ENCODE measurements at regions not wholly inside any gene's neighbourhood (a gene's known extent, or its start where the extent isn't known, plus 50 kb on each side); places are given as distances from the start of the nearest gene placed in this dataset.
"Not testable (repeated sequence)": the region's sequence is repeated elsewhere in the genome, so short reads cannot be mapped to it uniquely, and the experiment has no call there.

DNA sequence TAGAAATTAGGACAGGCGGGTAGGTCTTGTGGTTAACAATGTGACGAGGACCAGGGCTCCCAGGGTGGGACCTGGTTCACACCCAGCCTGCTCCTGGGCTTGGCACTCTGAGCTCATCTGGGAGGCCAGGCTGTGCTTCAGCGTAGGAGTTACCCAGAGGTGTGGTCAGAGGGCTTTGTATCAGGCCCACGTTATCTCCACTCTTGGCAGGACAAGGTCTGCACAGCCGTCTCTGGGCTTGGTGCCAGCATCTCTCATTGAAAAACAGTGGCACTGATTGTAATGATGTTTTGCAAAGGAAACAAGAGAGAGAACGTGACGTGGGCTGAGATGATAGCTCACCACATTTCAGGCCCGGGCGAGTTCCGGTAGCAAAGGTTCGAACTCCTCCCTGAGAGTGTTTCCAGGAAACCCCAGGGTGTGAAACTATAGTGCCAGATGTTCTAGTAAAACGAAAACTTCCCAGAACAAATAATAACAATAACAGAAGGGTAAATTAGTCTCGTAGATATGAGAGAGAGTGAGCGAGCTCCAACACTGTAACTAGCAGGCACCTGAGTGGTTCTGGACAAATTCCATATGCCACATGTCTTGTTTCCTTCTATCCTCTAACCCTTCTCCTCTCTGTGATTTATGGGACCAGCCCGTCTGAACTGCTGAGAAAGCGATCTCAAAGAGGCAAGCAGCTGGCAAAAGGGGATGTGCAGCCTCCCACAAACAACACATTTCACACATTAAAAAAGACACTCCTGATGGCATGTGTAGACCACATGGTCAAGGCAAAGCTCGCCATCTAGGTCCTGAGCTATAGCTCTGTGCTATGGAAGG, 227.3 kb downstream of the KTN1 start:
- DNase-seq, result peak; percentile 77

DNA sequence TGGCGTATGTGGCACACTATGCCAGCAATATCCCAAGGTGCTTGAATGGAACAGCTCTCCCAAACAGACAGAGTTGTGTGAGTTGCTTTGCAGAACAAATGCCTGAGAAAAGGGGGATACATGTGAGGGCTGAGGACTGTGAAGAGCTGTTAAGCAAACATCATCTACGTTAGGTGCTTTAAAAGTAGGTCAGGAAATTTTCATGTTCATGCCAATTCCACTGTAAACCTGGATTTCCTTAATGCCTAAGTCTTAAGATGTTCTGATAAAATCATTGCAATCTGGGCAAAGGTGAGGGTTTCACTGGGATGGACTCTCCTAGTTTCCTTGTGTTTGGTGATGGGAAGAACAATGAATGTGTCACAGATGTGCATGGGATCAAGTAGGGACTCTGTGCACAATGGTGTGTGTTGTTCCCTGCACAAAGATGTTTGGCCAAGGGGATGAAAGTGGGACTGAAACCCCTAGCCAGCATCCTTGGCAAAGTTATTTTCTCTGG, 227.9 kb downstream of the KTN1 start:
- DNase-seq, result no peak

DNA sequence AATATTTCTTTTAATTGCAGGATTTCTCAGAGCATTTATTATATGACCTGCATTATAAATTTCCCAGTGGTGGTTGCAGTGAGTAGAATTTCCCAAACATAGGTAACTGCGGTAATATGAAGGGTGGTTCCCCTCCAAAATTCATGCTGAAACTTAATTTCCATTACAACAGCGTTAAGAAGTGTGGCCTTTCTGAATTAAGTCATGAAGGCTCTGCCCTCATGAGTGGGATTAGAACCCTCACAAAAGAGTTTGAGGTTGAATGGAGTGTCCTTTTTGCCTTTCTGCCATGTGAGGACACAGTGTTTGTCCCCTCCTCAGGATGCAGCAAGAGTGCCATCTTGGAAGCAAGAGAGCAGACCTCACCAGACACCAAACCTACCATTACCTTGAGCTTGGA, 233.6 kb downstream of the KTN1 start:
- DNase-seq, result no peak

DNA sequence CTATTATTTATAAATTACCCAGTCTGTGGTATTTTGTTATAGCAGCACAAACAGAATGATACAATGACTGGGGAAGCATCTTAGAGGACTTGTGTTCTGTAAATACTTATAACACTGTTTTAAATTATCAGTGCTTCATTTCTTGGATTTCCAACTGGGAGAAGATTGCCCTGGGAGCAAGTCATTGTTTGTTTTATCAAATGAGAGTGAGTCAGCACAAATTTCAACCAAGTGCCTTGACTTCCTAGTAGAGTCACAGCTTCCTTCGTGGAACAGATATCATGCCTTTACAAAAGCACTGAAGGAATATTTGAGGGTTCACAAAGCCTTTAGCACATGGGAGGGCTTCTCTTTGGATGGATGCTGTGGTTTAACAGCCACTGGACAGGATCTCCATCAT, 234.1 kb downstream of the KTN1 start:
- DNase-seq, result no peak

DNA sequence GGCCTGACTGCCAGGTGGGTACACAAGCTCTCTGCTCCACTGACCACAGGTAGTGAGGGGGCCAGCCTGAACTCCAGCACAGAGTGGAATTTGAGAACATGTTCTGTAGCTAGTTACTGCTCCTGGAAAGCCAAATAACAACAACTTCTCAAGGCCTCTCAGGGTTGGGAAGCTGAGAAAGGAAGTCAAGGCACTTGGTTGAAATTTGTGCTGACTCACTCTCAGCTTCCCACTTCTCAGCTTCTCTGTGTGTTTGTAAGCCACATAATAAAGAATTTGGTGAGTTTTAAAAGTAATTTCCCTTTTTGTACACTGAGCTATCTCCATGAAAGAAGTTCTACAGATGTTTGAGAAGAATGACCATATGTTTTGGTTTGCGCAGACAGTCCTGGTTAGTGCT, 234.9 kb downstream of the KTN1 start:
- DNase-seq, result no peak

DNA sequence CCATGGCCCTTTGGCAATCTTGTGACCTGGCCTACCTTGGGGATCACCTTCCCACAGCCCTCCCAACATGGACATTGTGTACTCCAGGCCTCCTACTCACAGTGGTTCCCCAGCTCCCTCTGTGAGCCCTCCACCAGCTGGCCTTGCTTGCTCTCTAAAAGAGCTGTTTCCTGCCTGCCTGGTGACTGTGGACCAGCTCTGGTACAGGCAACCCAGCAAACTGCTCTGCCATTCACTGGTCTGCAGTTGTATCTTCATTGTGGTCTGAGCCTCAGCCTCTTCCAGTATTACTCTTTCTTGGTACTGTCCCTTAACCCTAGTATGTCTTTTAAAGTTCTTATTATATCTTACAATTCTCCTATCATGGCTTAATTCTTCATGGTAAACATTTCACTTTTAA, 236.2 kb downstream of the KTN1 start:
- no peak for DNase-seq

DNA sequence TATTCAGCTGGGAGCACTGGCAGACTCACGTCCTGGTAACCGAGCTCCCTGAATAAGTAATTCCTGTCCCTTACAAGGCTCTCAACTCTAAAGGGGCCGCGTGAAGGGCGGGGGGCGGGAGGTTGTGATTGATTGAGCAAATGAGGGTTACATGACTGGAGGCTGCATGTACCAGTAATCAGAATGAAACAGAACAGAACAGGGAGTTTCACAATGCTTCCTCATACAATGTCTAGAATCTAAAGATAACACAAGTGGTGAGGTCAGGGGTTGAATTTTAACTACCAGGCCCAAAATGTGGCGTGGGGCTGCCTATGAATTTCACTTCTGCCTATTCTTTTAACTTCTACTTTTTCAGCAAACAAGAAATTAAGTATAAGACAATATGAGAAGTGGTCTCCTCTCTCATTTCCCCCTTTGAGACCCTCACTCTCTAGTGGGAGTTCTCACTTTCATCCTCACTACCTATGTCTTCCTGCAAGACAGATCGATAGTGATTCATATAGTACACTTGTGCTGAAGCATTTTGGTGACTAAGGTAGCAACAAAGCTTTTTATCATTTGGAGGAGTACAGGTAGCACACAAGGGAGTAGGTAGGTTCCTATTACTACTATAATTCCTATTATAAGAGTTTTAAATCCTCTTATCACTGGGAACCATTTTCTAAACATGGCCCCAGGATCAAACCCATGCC, 239.8 kb downstream of the KTN1 start:
- no peak for DNase-seq

DNA sequence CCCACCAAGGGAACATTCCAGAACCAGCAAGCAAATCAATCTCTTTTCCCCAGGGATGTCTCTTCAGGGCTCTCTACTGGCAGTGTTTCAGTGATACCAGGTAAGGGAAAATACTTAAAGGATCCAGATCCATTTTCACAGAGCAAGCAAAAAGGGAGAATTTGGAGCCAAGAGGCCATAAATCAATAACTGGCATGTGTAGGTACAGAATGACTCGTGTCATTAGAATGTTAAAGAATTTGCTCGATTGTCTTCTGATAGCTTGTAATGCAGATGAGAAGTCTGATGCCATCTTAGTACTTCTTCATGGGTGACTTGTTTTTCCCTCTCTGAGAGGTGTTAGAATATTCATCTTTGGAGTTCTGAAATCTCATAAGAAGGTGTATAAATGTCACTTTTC, 242.9 kb downstream of the KTN1 start:
- DNase-seq, result no peak

DNA sequence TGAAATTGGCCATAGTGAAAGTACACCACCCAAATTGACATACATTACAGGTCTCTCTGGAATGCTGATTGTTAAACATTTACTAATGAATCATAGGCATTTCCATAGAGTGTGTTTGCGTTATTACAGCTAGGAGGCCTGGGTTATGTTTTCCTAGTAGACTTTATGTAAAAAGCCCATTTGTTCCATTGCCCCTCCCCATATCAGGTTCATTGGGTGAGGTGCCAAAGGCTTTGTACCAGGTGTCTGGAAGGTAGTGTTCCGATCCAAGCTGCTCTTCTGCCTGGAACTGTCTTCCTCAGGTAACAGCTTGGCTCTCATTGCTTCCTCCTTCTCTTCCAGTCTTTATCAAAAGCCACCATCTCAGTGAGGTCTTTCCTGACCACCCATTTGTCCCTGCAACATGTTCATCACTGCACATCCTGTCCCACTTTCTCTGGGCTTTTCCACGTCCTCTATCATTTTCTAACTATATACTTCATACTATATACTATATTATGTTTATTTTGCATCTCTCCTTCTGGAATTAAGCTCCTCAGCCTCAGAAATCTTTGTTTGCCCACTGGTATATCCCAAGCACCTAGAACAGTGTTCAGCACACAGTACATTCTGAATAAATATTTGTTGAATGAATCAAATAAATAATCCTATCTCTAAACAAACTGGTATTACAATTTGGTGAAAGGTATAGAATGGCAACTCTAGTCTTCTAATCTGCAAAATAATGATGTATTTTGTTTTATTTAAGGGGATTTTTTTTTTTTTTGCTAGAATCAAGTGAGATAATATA, 252.3 kb downstream of the KTN1 start:
- no peak for DNase-seq

DNA sequence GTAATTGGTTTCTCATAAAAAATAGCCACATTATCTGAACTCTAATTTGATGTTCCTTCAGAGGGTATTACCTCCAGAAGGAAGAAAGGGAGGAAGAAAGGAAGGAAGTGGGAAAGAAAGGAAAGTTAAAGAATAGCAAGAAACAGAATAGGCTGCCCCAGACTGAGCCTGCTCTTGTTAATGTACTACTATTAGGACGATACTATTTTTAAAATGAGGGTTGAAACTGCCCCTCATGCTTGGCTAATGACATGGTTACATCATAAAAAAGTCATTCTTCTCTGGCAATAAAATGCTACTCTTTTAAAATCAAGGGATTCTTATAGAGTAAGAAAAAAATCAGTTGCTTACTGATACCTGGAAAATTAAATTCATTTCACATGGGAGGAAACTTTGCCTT, 253.0 kb downstream of the KTN1 start:
- DNase-seq, result no peak

DNA sequence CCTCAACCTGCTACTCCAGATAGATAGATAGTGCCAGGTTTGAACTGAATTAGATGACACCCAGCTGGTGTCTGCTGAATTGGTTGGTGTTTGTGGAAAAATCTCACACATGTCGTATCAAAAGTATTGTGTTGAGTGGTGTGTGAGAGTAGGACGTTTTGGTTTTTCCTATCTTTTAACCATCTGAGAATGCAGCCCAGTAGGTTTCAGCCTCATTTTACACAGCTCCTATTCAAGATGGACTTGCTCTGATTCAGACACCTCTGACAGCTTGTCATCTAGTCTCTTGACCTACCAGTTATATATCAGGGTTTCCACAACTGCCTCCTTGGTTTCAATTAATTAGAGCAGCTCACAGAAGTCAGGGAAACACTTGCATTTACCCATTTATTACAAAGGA, 254.4 kb downstream of the KTN1 start:
- DNase-seq, result no peak

DNA sequence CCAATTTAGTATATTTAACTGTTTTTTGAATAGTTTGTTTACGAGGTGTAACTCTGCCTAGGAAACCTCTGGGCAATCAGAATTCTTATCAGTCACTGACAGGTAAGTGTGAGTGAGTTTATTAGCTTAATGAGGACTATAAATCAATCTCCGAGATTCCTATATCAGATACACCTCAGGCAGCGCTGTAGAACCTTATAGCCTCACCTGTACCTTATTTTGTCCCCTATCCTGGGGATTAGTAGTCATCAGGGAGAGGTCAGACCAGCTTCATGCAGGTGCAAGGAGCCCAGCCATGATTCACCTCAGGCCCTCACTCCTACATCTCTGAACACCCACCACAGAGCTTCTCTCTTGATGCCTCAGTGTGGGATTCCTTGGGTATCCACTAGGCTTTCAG, 256.0 kb downstream of the KTN1 start:
- DNase-seq, result no peak

DNA sequence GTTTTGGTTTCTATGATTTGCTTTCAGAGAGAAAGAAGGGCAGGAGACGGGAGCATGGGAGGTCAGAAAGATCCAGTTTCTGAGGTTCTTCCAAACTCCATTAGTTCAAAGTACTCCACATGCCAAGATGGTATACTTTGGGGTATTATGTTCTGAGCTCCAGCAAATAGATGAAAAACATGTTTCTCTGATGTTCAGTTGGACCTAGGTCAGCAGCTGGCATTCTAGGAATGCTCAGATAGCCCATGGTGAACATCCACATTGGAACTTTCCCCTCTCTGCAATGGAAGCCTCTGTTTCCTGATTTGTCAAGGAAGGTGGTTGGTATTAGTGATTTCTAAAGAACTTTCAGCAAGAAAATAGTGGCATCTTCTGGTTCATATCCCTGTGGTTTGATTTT, 257.5 kb downstream of the KTN1 start:
- DNase-seq, result no peak

DNA sequence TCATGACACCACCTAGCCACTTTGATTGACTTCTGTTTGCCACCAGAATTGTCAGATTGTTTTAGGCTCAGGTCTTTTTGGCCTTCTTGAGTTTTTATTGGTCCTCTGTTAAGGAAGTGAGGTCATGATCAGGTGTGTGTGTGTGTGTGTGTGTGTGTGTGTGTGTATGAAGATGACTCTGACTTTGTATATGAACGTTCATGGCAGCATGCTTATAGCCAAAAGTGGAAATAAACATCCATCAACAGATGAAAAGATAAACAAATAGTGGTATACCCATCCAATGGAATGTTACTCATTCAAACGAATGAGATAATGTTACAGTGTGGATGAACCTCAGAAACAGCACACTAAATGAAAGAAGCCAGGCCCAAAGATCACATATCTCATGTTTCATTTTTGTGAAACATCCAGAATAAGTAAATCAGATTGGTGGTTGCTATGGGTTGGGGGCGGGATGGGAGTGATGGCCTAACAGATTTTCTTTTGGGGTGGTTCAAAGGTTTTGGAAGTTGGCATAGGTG, 258.6 kb downstream of the KTN1 start:
- no peak for DNase-seq

DNA sequence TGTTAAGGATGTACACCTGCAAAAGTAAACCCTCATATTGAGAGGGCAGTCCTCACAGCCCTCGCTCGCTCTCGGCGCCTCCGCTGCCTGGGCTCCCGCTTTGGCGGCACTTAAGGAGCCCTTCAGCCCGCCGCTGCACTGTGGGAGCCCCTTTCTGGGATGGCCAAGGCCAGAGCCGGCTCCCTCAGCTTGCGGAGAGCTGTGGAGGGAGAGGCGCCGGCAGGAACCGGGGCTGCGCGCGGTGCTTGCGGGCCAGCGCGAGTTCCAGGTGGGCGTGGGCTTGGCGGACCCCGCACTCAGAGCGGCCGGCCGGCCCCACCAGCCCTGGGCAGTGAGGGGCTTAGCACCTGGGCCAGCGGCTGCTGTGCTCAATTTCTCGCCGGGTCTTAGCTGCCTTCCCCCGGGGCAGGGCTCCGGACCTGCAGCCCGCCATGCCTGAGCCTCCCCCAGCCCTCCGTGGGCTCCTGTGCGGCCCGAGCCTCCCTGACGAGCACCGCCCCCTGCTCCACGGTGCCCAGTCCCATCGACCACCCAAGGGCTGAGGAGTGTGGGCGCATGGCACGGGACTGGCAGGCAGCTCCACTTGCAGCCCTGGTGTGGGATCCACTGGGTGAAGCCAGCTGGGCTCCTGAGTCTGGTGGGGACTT, 259.4 kb downstream of the KTN1 start:
- DNase-seq, result not testable (repeated sequence)

DNA sequence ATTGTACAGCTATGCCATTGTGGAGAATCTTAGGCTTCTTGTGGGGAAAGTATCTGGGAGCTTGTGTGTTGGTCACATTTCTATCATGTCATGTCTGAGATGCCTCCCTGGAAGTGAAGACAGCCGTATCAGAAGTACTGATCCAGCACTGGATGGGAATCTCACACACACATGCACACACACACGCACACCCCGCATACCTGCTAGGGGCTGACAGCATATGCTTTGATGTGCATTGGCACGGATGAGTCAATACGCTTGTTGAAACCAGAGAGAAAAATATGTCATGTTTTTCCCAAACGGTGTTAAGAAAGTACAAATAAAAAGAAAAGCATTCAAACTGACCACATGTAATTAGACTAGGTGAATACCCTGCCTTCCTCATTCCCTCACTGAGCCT, 260.8 kb downstream of the KTN1 start:
- DNase-seq, result no peak

DNA sequence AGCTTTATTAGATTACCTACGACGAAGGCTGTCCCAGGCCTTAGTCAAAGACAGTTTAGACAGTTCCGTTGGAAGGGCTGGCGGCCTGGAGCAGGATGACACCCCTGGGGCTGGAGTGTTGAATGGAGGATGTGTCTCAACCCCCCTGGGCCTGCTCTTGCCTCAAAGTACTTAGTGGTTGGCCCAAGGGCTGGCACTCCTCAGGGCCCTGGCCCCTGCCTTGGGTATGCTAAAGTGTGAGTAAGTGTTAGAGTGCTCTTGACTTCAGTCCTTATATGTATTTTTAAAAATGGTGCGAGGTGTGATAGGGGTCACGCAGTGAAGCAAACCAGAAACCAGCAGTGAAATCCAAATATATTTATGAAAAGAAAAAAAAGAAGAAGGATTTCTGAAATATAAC, 261.6 kb downstream of the KTN1 start:
- no peak for DNase-seq

DNA sequence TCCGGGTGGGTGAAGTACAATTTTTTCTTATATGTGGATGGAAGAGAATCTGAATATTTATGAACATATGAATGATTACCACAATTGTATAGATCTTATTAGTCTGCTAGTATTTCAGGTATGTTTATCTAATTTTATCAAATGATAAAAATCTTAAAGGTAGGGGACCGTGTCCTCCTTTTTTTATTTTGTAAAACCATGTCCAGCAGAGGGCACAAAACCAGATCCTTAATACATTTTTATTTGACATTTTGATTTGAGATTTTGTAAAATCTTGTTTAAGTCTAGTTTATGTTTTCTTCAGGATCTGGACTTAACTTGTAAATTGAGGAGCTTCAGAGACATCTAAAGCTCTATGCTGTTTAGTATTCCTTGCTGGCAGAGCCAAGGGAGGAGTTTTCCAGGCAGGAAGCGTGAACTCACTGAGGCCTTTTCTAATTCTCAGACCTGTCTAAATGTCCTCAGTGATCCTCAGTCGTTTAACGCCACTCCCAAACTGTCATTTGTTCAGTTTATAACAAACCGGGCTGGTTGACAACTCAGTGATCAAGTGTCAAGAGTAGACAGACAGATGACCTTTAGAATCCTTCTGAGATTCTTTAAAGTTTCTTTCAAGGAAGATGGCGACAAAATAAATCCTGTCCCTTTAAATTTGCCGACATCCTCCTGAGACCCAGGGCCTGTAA, 263.9 kb downstream of the KTN1 start:
- no peak for DNase-seq

DNA sequence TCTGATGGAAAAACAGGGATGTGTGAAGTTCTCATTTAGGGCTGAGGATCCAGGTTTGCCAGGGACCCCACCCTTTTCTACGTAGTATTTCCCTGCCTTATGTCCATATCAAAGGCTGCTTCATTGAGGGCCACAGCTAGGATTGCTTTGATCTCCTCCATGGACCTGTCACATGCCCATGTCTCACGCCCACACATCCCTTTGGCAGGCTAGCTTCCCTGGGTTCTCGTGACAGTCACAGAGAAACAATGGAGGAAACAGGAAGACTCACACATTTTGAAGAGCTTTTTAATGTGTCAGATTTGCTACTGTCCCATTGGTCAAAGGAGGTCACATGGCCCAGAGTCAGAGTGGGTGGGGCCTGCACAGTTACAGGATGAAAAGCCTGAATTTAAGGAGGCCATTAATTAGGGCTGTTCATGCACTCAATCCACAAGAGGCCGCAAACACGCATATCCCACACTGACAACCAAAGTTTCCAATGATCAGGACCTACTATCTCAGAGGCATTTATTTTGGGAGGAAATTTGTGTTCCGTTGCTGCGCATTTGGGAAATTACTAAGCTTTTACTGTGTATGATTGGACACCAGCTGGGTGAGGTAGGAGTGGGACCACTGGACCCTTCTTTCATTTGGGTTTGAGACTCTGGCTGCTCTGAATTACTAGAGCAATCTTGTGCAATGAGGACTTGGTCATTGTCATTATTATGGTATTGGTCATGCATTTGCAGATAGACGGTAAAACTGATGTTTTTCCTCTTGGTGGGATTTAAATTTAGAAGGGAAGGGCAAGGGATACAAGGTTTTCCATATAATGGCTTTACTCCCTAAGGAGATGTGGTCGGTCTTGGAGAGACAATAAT, 266.2 kb downstream of the KTN1 start:
- no peak for DNase-seq

DNA sequence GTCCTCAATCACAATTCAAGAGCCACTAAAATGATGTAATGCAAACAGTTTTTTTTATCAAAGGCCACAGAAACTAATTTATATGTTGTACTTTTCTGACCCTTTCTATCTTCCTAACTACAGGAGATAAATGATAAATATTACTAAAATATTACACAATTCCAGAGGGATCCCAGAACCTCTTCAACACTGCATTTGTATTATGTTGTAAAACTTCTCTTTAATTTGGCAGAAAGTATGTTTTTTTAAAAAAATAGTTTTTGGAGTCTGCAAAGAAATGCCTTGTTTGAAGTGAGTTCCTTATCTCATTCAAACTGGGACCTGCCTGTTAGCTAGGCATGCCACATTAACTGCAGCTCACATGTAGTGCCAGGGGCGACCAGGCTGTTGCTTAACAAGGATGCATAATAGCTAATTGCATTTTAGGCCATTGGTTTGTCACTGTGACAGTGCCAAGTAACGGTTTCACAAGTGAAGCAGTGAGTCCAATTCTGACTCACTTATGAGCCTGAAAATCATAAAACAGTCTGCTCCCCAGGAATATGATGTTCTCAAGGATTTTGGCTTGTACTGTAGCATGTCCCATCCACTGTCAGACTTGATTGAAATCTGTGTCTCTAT, 266.9 kb downstream of the KTN1 start:
- no peak for DNase-seq

DNA sequence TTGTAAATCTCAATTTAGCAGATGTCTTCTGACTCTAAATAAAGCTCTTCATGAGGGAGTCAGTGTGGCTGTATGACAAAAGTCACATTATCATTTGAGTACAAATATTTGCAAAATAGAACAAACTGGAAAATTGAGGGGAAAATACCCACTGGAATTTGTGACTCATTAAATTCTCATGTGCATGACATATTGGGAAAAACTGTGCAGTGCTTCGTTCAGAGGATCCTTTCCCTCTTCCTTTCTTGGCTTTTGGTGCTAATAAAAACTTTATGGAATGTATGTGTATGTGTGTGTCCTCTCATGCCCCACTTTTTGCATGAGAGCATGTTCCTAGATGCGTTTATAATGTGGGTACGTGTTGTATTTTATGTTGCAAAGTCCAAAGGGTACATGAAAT, 267.8 kb downstream of the KTN1 start:
- DNase-seq, result no peak
